Neural cell (in vitro differentiated cells): ENCODE measurements at regions not wholly inside any gene's neighbourhood (a gene's known extent, or its start where the extent isn't known, plus 50 kb on each side); places are given as distances from the start of the nearest gene placed in this dataset.

ENCODE experiments used
- EZH2 ChIP-seq: fragments of 200-600, 300-800 bp; shearing (Covaris generic), sonication (generic); IDR thresholded peaks from 2 replicates; pipeline ENCODE4 v1.6.1; 2014; ENCODE audit warnings: antibody characterized with exemption, low read length, borderline replicate concordance, mild to moderate bottlenecking; ENCODE audit not compliant: insufficient read depth, poor library complexity, severe bottlenecking
- POLR2AphosphoS5 ChIP-seq: IDR thresholded peaks from 2 replicates; pipeline ENCODE4 v1.6.1; 2012
- RAD21 ChIP-seq: fragments of 450-650 bp; conservative IDR thresholded peaks from 2 replicates; pipeline ENCODE4 v1.6.1; 2014; ENCODE audit warnings: antibody characterized with exemption, mild to moderate bottlenecking, moderate library complexity
- TF ChIP-seq, protein P1 (sequence below): fragments of 450-650 bp; IDR thresholded peaks from 2 replicates; pipeline ENCODE4 v1.5.1; 2014; ENCODE audit warnings: antibody characterized with exemption, mild to moderate bottlenecking, moderate library complexity; ENCODE audit not compliant: poor library complexity, severe bottlenecking
- TF ChIP-seq, protein P2 (sequence below): IDR thresholded peaks from 2 replicates; pipeline ENCODE4 v1.6.1; 2012; ENCODE audit warnings: borderline replicate concordance

DNA sequence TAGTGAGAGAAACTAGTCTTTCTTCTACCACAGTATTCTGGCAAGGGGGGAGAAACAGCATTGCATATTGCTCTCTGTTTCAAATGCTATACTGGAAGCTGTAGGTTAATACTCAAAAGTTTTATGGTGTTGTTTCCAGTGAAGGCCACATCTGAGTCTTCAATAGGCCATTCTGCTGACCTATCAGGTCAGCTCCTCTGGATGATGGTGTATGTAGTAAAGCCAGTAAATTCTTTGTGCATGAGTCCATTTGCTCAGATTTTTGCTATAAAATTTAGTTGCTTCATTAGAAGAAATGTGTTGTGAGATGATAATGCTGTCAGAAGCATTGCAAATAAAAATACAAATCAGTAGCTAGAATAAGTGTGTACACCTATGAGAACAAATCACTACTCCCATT, 64.9 kb upstream of the RBMS3 start:
- TF ChIP-seq, protein P1, sequence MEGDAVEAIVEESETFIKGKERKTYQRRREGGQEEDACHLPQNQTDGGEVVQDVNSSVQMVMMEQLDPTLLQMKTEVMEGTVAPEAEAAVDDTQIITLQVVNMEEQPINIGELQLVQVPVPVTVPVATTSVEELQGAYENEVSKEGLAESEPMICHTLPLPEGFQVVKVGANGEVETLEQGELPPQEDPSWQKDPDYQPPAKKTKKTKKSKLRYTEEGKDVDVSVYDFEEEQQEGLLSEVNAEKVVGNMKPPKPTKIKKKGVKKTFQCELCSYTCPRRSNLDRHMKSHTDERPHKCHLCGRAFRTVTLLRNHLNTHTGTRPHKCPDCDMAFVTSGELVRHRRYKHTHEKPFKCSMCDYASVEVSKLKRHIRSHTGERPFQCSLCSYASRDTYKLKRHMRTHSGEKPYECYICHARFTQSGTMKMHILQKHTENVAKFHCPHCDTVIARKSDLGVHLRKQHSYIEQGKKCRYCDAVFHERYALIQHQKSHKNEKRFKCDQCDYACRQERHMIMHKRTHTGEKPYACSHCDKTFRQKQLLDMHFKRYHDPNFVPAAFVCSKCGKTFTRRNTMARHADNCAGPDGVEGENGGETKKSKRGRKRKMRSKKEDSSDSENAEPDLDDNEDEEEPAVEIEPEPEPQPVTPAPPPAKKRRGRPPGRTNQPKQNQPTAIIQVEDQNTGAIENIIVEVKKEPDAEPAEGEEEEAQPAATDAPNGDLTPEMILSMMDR: no peak
- TF ChIP-seq EZH2 (no peak), POLR2AphosphoS5 (no peak), RAD21 (no peak)
- TF ChIP-seq, protein P2, sequence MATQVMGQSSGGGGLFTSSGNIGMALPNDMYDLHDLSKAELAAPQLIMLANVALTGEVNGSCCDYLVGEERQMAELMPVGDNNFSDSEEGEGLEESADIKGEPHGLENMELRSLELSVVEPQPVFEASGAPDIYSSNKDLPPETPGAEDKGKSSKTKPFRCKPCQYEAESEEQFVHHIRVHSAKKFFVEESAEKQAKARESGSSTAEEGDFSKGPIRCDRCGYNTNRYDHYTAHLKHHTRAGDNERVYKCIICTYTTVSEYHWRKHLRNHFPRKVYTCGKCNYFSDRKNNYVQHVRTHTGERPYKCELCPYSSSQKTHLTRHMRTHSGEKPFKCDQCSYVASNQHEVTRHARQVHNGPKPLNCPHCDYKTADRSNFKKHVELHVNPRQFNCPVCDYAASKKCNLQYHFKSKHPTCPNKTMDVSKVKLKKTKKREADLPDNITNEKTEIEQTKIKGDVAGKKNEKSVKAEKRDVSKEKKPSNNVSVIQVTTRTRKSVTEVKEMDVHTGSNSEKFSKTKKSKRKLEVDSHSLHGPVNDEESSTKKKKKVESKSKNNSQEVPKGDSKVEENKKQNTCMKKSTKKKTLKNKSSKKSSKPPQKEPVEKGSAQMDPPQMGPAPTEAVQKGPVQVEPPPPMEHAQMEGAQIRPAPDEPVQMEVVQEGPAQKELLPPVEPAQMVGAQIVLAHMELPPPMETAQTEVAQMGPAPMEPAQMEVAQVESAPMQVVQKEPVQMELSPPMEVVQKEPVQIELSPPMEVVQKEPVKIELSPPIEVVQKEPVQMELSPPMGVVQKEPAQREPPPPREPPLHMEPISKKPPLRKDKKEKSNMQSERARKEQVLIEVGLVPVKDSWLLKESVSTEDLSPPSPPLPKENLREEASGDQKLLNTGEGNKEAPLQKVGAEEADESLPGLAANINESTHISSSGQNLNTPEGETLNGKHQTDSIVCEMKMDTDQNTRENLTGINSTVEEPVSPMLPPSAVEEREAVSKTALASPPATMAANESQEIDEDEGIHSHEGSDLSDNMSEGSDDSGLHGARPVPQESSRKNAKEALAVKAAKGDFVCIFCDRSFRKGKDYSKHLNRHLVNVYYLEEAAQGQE: no peak
